ENCODE measurements at regions not wholly inside any gene's neighbourhood (a gene's known extent, or its start where the extent isn't known, plus 50 kb on each side); places are given as distances from the start of the nearest gene placed in this dataset.

GRCh38 chr5:2329741-2330140 lies 421.7 kb downstream of the IRX2 start:
- TF ChIP-seq, protein P1, sequence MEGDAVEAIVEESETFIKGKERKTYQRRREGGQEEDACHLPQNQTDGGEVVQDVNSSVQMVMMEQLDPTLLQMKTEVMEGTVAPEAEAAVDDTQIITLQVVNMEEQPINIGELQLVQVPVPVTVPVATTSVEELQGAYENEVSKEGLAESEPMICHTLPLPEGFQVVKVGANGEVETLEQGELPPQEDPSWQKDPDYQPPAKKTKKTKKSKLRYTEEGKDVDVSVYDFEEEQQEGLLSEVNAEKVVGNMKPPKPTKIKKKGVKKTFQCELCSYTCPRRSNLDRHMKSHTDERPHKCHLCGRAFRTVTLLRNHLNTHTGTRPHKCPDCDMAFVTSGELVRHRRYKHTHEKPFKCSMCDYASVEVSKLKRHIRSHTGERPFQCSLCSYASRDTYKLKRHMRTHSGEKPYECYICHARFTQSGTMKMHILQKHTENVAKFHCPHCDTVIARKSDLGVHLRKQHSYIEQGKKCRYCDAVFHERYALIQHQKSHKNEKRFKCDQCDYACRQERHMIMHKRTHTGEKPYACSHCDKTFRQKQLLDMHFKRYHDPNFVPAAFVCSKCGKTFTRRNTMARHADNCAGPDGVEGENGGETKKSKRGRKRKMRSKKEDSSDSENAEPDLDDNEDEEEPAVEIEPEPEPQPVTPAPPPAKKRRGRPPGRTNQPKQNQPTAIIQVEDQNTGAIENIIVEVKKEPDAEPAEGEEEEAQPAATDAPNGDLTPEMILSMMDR (IDR thresholded peaks at IDR 0.05; ENCODE audit: insufficient read depth, low read length, poor library complexity, severe bottlenecking): no peak
- TF ChIP-seq EZH2phosphoT487 (conservative IDR thresholded peaks at IDR 0.05; ENCODE audit: low read length): no peak
